Esophagus muscularis mucosa (tissue), 4 donors: ENCODE measurements at regions not wholly inside any gene's neighbourhood (a gene's known extent, or its start where the extent isn't known, plus 50 kb on each side); places are given as distances from the start of the nearest gene placed in this dataset.

Experiments used
- DNase-seq: peaks from one replicate; pipeline ENCODE4 v3.0.0-alpha.2; 2017; ENCODE audit errors: extremely low spot score
- H3K27ac ChIP-seq, 4 donors: fragments of 200-600 bp; sonication (generic); replicated peaks in 1 of 4; 1 replicate in 3 of 4; 2 replicates in 1 of 4; pipeline ENCODE4 v1.5.1; 2016 to 2019; ENCODE audit warnings: mild to moderate bottlenecking in 1 of 4
- H3K27me3 ChIP-seq, 4 donors: fragments of 200-600 bp; sonication (generic); one replicate each; pipeline versions ENCODE4 v1.5.1 to v1.6.0; 2016 to 2019
- H3K36me3 ChIP-seq, 4 donors: fragments of 200-600 bp; sonication (generic); one replicate each; pipeline ENCODE4 v1.5.1; 2016 to 2019
- H3K4me1 ChIP-seq, 4 donors: fragments of 200-600 bp; sonication (generic); one replicate each; pipeline ENCODE4 v1.5.1; 2016 to 2019
- H3K4me3 ChIP-seq, 4 donors: fragments of 200-600 bp; sonication (generic); 1 replicate in 2 of 4; 2 replicates in 2 of 4; pipeline ENCODE4 v1.5.1; 2016 to 2019; ENCODE audit warnings: mild to moderate bottlenecking in 4 of 4, moderate library complexity in 1 of 4
- H3K9me3 ChIP-seq, 4 donors: fragments of 200-600 bp; sonication (generic); 1 replicate in 3 of 4; 2 replicates in 1 of 4; pipeline ENCODE4 v1.5.1; 2016 to 2019
- EP300 ChIP-seq: sonication (generic); formaldehyde crosslinking; IDR thresholded peaks from one replicate; pipeline ENCODE4 v1.6.1; 2017; ENCODE audit warnings: antibody characterized with exemption
- POLR2A ChIP-seq: fragments of 450-650 bp; IDR thresholded peaks from one replicate; pipeline ENCODE4 v1.6.1; 2017; ENCODE audit warnings: antibody characterized with exemption, moderate library complexity, mild to moderate bottlenecking, low read depth
- POLR2AphosphoS5 ChIP-seq, 2 donors: sonication (generic); formaldehyde crosslinking; IDR thresholded peaks; one replicate each; pipeline ENCODE4 v1.6.1; 2017; ENCODE audit warnings: antibody characterized with exemption in 2 of 2
- WGBS: methylation state at CpG from one replicate; pipeline ENCODE4 v1.1.5; 2018; 5-methylcytosine and 5-hydroxymethylcytosine counted together
- intact Hi-C: fragments of 100-400 bp; cut with DNase I; formaldehyde crosslinking; loops from one replicate; pipeline ENCODE4 v1.15.1; 2023
- TF ChIP-seq, protein P1 (sequence below), 3 experiments: fragments of 200-600 bp in 2 of 3; fragments of 450-650 bp in 1 of 3; sonication (generic) in 2 of 3; IDR thresholded peaks; one replicate each; pipeline ENCODE4 v1.5.1; 2017 to 2019; ENCODE audit warnings: antibody characterized with exemption in 3 of 3, mild to moderate bottlenecking in 2 of 3, moderate library complexity in 1 of 3

DNA sequence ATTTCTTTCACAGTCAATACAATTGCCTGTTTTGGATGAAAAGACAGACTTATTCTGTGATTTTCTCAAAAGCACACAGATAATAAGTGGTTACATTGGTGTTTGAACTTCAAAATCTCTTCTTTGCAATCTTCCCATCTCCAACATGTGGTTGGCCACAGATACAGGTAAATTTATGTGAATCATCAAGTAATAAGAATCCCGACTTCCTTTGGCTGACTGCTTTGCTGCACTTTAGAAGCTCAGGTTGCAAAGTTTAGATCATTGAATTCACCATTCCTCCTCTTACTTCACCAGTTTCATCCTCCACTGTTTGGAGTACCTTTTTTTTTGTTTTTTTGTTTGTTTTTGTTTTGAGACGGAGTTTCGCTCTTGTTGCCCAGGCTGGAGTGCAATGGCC is 56.5 kb upstream of the ADRB2 start:
- Histone ChIP-seq H3K4me1 (no peaks in the 10 kb centered on the region), H3K9me3 (no peaks in the 10 kb centered on the region), H3K36me3 (no peaks in the 10 kb centered on the region), H3K27me3 (no peaks in the 10 kb centered on the region), H3K4me3 (no peak overlapping the region), H3K27ac (no peak overlapping the region)
- DNase-seq, result no peak
- 86% methylated on average over 3 of the region's 3 CpGs for WGBS
- intact Hi-C loops, result no loop called here
- TF ChIP-seq, protein P1, sequence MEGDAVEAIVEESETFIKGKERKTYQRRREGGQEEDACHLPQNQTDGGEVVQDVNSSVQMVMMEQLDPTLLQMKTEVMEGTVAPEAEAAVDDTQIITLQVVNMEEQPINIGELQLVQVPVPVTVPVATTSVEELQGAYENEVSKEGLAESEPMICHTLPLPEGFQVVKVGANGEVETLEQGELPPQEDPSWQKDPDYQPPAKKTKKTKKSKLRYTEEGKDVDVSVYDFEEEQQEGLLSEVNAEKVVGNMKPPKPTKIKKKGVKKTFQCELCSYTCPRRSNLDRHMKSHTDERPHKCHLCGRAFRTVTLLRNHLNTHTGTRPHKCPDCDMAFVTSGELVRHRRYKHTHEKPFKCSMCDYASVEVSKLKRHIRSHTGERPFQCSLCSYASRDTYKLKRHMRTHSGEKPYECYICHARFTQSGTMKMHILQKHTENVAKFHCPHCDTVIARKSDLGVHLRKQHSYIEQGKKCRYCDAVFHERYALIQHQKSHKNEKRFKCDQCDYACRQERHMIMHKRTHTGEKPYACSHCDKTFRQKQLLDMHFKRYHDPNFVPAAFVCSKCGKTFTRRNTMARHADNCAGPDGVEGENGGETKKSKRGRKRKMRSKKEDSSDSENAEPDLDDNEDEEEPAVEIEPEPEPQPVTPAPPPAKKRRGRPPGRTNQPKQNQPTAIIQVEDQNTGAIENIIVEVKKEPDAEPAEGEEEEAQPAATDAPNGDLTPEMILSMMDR (IDR thresholded peaks at IDR 0.05), result no peak
- TF ChIP-seq POLR2A (no peak), POLR2AphosphoS5 (IDR thresholded peaks at IDR 0.05) (no peak), EP300 (no peak)

DNA sequence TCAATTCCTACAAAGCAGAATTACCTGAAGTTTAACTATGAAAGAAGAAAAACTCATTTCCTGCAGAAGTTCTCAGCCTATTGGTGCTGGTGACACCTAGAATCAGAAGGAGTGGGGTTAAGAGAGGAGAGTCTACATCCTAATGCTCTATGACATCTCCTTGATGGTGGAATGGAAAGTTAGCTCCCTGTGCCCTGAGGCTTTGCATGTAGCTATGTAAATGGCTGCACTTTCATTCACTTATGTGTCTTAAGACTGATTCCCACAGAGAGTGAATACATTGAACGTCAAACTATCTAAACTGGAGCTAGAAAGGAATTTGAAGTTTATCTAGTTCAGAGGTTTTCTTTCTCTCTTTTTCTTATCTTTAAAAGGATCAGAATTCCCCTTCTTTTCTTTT is 52.1 kb upstream of the ADRB2 start:
- Histone ChIP-seq H3K4me3 (no peak overlapping the region), H3K9me3 (no peaks in the 10 kb centered on the region), H3K27ac (no peak overlapping the region), H3K27me3 (no peaks in the 10 kb centered on the region), H3K36me3 (no peaks in the 10 kb centered on the region), H3K4me1 (no peaks in the 10 kb centered on the region)
- intact Hi-C loops, result no loop called here
- DNase-seq, result no peak
- 53% methylated on average over 1 of the region's 1 CpG for WGBS
- TF ChIP-seq POLR2AphosphoS5 (IDR thresholded peaks at IDR 0.05), result no peak
- TF ChIP-seq EP300, result no peak
- TF ChIP-seq, protein P1 (IDR thresholded peaks at IDR 0.05), result no peak
- TF ChIP-seq POLR2A, result no peak

DNA sequence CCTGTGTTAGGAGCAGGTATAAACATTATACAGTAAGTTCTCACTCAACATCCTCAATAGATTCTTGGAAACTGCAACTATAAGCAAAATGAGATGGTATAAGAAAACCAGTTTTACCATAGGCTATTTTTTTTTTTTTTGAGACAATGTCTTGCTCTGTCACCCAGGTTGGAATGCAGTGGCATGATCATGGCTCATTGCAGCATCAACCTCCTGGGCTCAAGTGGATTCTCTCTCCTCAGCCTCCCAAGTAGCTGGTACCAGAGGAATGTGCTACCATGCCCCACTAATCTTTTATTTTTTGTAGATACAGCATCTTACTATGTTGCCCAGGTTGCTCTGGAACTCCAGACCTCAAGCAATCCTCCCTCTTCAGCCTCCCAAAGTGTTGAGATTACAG is 50.1 kb upstream of the ADRB2 start:
- Histone ChIP-seq H3K27me3 (no peaks in the 10 kb centered on the region), H3K4me1 (no peaks in the 10 kb centered on the region), H3K27ac (no peak overlapping the region), H3K9me3 (no peaks in the 10 kb centered on the region), H3K36me3 (no peaks in the 10 kb centered on the region), H3K4me3 (no peak overlapping the region)
- no peak for DNase-seq
- TF ChIP-seq POLR2AphosphoS5 (IDR thresholded peaks at IDR 0.05), result no peak
- TF ChIP-seq EP300, result no peak
- TF ChIP-seq, protein P1 (IDR thresholded peaks at IDR 0.05), result no peak
- TF ChIP-seq POLR2A, result no peak
- intact Hi-C loops, result no loop called here
